Mesothelial cell of epicardium (in vitro differentiated cells): ENCODE measurements at regions not wholly inside any gene's neighbourhood (a gene's known extent, or its start where the extent isn't known, plus 50 kb on each side); places are given as distances from the start of the nearest gene placed in this dataset.
"Not testable (repeated sequence)": the region's sequence is repeated elsewhere in the genome, so short reads cannot be mapped to it uniquely, and the experiment has no call there.

Experiments
- DNase-seq, 2 experiments: peaks; one replicate each; pipeline ENCODE4 v3.0.0; 2021; ENCODE audit warnings: low spot score in 2 of 2; ENCODE audit not compliant: unreplicated experiment in 2 of 2
- H3K27ac Mint-ChIP-seq: 2 replicates; pipeline ENCODE4 v1.8.0; 2021; ENCODE audit warnings: mixed read lengths
- H3K27me3 Mint-ChIP-seq: 2 replicates; pipeline ENCODE4 v1.8.0; 2021; ENCODE audit warnings: low read depth, mixed read lengths
- H3K36me3 Mint-ChIP-seq: 2 replicates; pipeline ENCODE4 v1.8.0; 2021; ENCODE audit warnings: mixed read lengths
- H3K4me1 Mint-ChIP-seq: 2 replicates; pipeline ENCODE4 v1.8.0; 2021; ENCODE audit warnings: mixed read lengths
- H3K4me3 Mint-ChIP-seq: 2 replicates; pipeline ENCODE4 v1.8.0; 2021; ENCODE audit warnings: mild to moderate bottlenecking, moderate library complexity, mixed read lengths
- H3K9me3 Mint-ChIP-seq: 2 replicates; pipeline ENCODE4 v1.8.0; 2021; ENCODE audit warnings: mixed read lengths
- CTCF ChIP-seq: fragments of 200-600 bp; sonication (generic); IDR thresholded peaks from one replicate; pipeline ENCODE4 v1.5.0; 2021; ENCODE audit warnings: antibody characterized with exemption; ENCODE audit not compliant: unreplicated experiment

- Mint-ChIP-seq H3K4me1 (no peaks in the 10 kb centered on the region), H3K36me3 (no peaks in the 10 kb centered on the region), H3K9me3 (no peaks in the 10 kb centered on the region), H3K27me3 (no peaks in the 10 kb centered on the region), H3K4me3 (no peak overlapping the region), H3K27ac (no peak overlapping the region)
- TF ChIP-seq CTCF = no peak
- DNase-seq = no peak
These were observed 186.8 kb downstream of the NUFIP1 start for GRCh38 chr13:44802491-44802890.

- H3K4me3 Mint-ChIP-seq = no peak overlapping the region
- H3K9me3 Mint-ChIP-seq = no peaks in the 10 kb centered on the region
- no peak overlapping the region for H3K27ac Mint-ChIP-seq
- H3K27me3 Mint-ChIP-seq = no peaks in the 10 kb centered on the region
- DNase-seq = no peak
- H3K36me3 Mint-ChIP-seq = no peaks in the 10 kb centered on the region
- no peaks in the 10 kb centered on the region for H3K4me1 Mint-ChIP-seq
- no peak for TF ChIP-seq CTCF
These were observed 187.3 kb downstream of the NUFIP1 start for GRCh38 chr13:44801990-44802389.

- no peaks in the 10 kb centered on the region for H3K4me1 Mint-ChIP-seq
- H3K27me3 Mint-ChIP-seq = no peaks in the 10 kb centered on the region
- H3K4me3 Mint-ChIP-seq = no peak overlapping the region
- no peak for DNase-seq
- H3K27ac Mint-ChIP-seq = no peak overlapping the region
- H3K36me3 Mint-ChIP-seq = no peaks in the 10 kb centered on the region
- TF ChIP-seq CTCF = no peak
- no peaks in the 10 kb centered on the region for H3K9me3 Mint-ChIP-seq
These were observed 188.6 kb downstream of the NUFIP1 start for GRCh38 chr13:44800626-44801025.

GRCh38 chr13:44797685-44798084, 191.6 kb downstream of the NUFIP1 start:
- TF ChIP-seq CTCF = no peak
- Mint-ChIP-seq H3K27me3 (no peaks in the 10 kb centered on the region), H3K4me1 (no peaks in the 10 kb centered on the region), H3K9me3 (peaks cover 5% of the 10 kb centered on the region), H3K27ac (no peak overlapping the region), H3K36me3 (no peaks in the 10 kb centered on the region), H3K4me3 (no peak overlapping the region)
- no peak for DNase-seq

- Mint-ChIP-seq H3K27ac (no peak overlapping the region), H3K27me3 (no peaks in the 10 kb centered on the region), H3K9me3 (peaks cover 5% of the 10 kb centered on the region), H3K4me3 (no peak overlapping the region), H3K36me3 (no peaks in the 10 kb centered on the region), H3K4me1 (no peaks in the 10 kb centered on the region)
- no peak for DNase-seq
- no peak for TF ChIP-seq CTCF
These were observed 192.4 kb downstream of the NUFIP1 start for GRCh38 chr13:44796597-44797490.

GRCh38 chr13:44796039-44796438, 193.2 kb downstream of the NUFIP1 start:
- H3K36me3 Mint-ChIP-seq, H3K4me3 Mint-ChIP-seq, H3K27me3 Mint-ChIP-seq, H3K27ac Mint-ChIP-seq, DNase-seq, H3K4me1 Mint-ChIP-seq, H3K9me3 Mint-ChIP-seq: not testable (repeated sequence)
